Lower leg skin (tissue), 3 donors: ENCODE measurements at regions not wholly inside any gene's neighbourhood (a gene's known extent, or its start where the extent isn't known, plus 50 kb on each side); places are given as distances from the start of the nearest gene placed in this dataset.

Experiments
- POLR2A ChIP-seq, 2 donors: fragments of 450-650 bp; IDR thresholded peaks; one replicate each; pipeline ENCODE4 v1.6.1; 2016 to 2017; ENCODE audit warnings: antibody characterized with exemption in 2 of 2, mild to moderate bottlenecking in 1 of 2, moderate library complexity in 1 of 2
- TF ChIP-seq, protein P1 (sequence below), 3 donors: fragments of 450-650 bp; IDR thresholded peaks; one replicate each; pipeline ENCODE4 v1.5.1; 2016; ENCODE audit warnings: antibody characterized with exemption in 3 of 3, mild to moderate bottlenecking in 3 of 3, moderate library complexity in 2 of 3

DNA sequence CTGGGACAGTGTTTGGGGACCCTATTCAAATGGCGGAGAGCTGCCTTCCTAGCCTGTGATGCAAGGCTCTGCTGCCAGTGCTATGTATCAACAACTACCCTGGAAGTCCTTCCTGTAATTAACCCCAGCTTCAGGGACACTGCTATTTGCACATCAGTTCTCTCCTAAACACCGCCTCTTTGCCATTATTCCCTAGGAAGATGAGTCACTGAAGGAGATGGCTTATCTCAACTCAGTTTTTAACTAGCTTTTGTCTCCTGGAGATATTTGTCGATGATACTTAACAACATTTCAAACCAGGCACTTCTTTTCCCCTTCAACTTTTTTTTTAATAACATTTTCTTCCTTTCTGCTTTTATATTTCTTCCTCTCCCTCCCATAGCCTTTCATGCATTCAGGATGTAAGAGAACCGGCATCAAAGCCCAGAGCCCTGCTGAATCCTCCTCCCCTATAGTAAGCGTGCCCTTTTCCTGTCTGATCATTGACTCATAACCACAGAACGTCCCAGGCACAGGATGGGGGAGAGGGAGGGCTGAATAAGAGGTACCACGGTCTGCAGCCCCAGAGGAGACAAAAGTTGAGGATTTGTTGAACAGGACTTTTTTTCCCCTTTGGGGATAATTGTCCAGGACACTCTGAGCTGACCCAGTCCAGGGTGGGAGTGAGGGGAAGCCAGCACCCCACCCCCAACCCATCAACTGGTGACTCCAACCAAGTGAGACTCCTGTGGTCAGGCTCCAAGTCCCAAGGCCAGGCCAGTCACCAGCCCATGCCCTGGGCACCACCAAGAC lies 387.8 kb upstream of the SALL1 start:
- TF ChIP-seq POLR2A (IDR thresholded peaks at IDR 0.05) = no peak
- TF ChIP-seq, protein P1, sequence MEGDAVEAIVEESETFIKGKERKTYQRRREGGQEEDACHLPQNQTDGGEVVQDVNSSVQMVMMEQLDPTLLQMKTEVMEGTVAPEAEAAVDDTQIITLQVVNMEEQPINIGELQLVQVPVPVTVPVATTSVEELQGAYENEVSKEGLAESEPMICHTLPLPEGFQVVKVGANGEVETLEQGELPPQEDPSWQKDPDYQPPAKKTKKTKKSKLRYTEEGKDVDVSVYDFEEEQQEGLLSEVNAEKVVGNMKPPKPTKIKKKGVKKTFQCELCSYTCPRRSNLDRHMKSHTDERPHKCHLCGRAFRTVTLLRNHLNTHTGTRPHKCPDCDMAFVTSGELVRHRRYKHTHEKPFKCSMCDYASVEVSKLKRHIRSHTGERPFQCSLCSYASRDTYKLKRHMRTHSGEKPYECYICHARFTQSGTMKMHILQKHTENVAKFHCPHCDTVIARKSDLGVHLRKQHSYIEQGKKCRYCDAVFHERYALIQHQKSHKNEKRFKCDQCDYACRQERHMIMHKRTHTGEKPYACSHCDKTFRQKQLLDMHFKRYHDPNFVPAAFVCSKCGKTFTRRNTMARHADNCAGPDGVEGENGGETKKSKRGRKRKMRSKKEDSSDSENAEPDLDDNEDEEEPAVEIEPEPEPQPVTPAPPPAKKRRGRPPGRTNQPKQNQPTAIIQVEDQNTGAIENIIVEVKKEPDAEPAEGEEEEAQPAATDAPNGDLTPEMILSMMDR (IDR thresholded peaks at IDR 0.05) = no peak
